HepG2 (cell line): ENCODE measurements at regions not wholly inside any gene's neighbourhood (a gene's known extent, or its start where the extent isn't known, plus 50 kb on each side); places are given as distances from the start of the nearest gene placed in this dataset.

ENCODE experiments used
- ATAC-seq: fragments of 200-7000 bp; cut with Tn5 transposase; 3 replicates; pipeline ENCODE4 v1.9.1; 2020; ENCODE audit warnings: mild to moderate bottlenecking, moderate library complexity
- BruUV-seq: library from RNA; stranded (reverse); fragments of 400-500 nt; replicated peaks from 2 replicates; lab custom pipeline; 2021; lab: Mats Ljungman, UMichigan
- CTCF ChIA-PET: fragments of 300-600 bp; formaldehyde crosslinking; extraction: SDS; loops from one replicate; lab custom pipeline; 2021; ENCODE audit warnings: low total read pairs, inconsistent platforms, low intra/inter-chr PET ratio; lab: Yijun Ruan, JAX
- POLR2A ChIA-PET: fragments of 350-600 bp; sonication (Branson Sonifier 250); formaldehyde crosslinking; loops from one replicate; lab custom pipeline; 2020; ENCODE audit warnings: antibody characterized with exemption, inconsistent platforms; lab: Yijun Ruan, JAX
- DNase-seq: peaks from one replicate; pipeline ENCODE4 v3.0.0-alpha.2; 2015; ENCODE audit warnings: low spot score
- FAIRE-seq: peaks from 3 replicates; lab custom pipeline; 2011; peaks lifted over from hg19 to GRCh38; lab: Jason Lieb, UNC
- H2AFZ ChIP-seq: one replicate; pipeline ENCODE4 v1.6.1; 2011; ENCODE audit warnings: low read length, inconsistent platforms
- H3K27ac ChIP-seq: fragments of 300-600 bp; 3 replicates; pipeline ENCODE4 v1.8.0; 2011; ENCODE audit warnings: mixed run types, mild to moderate bottlenecking, mixed read lengths, low read length, inconsistent platforms; ENCODE audit not compliant: insufficient read depth; ENCODE audit errors: extremely low read length
- H3K27me3 ChIP-seq, 2 experiments: fragments of 200-600 bp in 1 of 2; 2 replicates in 1 of 2; 3 replicates in 1 of 2; pipeline versions ENCODE4 v1.6.0 to v1.8.0; 2011; ENCODE audit warnings: low read length in 2 of 2, mild to moderate bottlenecking in 2 of 2, moderate library complexity in 2 of 2, inconsistent platforms in 1 of 2; ENCODE audit not compliant: insufficient read depth in 2 of 2, control insufficient read depth in 1 of 2
- H3K36me3 ChIP-seq, 2 experiments: fragments of 200-600 bp in 1 of 2; replicated peaks in 1 of 2; 2 replicates in 1 of 2; 3 replicates in 1 of 2; pipeline versions ENCODE4 v1.5.1 to v1.8.0; 2011; ENCODE audit warnings: low read length in 2 of 2, inconsistent platforms in 1 of 2; ENCODE audit not compliant: insufficient read depth in 2 of 2, control insufficient read depth in 1 of 2
- H3K4me1 ChIP-seq: 2 replicates; pipeline ENCODE4 v1.5.1; 2012; ENCODE audit warnings: low read length, inconsistent platforms; ENCODE audit not compliant: insufficient read depth
- H3K4me2 ChIP-seq: 2 replicates; pipeline ENCODE4 v1.6.0; 2011; ENCODE audit warnings: low read depth, low read length, inconsistent platforms
- H3K4me3 ChIP-seq, 3 experiments: fragments of 200-600 bp in 1 of 3; sonication (generic), shearing (Covaris generic) in 1 of 3; replicated peaks in 1 of 3; 2 replicates each; pipeline ENCODE4 v1.5.1; 2011 to 2016; ENCODE audit warnings: low read length in 3 of 3, inconsistent platforms in 2 of 3, low read depth in 2 of 3, mild to moderate bottlenecking in 2 of 3, control low read depth in 1 of 3, mixed read lengths in 1 of 3; ENCODE audit not compliant: insufficient read depth in 1 of 3
- H3K79me2 ChIP-seq: one replicate; pipeline ENCODE4 v1.6.1; 2011; ENCODE audit warnings: low read length, inconsistent platforms; ENCODE audit not compliant: insufficient read depth
- H3K9ac ChIP-seq: 2 replicates; pipeline ENCODE4 v1.6.0; 2011; ENCODE audit warnings: mild to moderate bottlenecking, low read depth, low read length, inconsistent platforms; ENCODE audit not compliant: insufficient read depth
- H3K9me3 ChIP-seq: 2 replicates; pipeline ENCODE4 v1.5.1; 2012; ENCODE audit warnings: mild to moderate bottlenecking, low read length
- H4K20me1 ChIP-seq: 2 replicates; pipeline ENCODE4 v1.6.0; 2011; ENCODE audit warnings: inconsistent platforms, mild to moderate bottlenecking, low read length, moderate library complexity; ENCODE audit not compliant: insufficient read depth
- CENPX ChIP-seq: sonication (generic); formaldehyde crosslinking; IDR thresholded peaks from 2 replicates; pipeline ENCODE4 v1.9.0; 2021; ENCODE audit warnings: mild to moderate bottlenecking, missing genetic modification reagents, moderate library complexity
- HNRNPH1 ChIP-seq: fragments of 200-400 bp; formaldehyde crosslinking; optimal IDR thresholded peaks from 2 replicates; pipeline ENCODE3; 2017; ENCODE audit warnings: mild to moderate bottlenecking, low read depth, low read length
- PHB2 ChIP-seq: fragments of 450-650 bp; IDR thresholded peaks from 2 replicates; pipeline ENCODE4 v1.6.1; 2018; ENCODE audit not compliant: partially characterized antibody
- SAFB2 ChIP-seq: sonication (generic); formaldehyde crosslinking; IDR thresholded peaks from 2 replicates; pipeline ENCODE4 v1.5.1; 2020; ENCODE audit warnings: missing genetic modification reagents, low read depth, mild to moderate bottlenecking, borderline replicate concordance
- ZMYM4 ChIP-seq: sonication (generic); formaldehyde crosslinking; IDR thresholded peaks from 2 replicates; pipeline ENCODE4 v1.8.1; 2023; ENCODE audit warnings: mild to moderate bottlenecking, missing genetic modification reagents
- ZNF138 ChIP-seq: sonication (generic); formaldehyde crosslinking; IDR thresholded peaks from 2 replicates; pipeline ENCODE4 v1.5.0; 2020; ENCODE audit warnings: mild to moderate bottlenecking, low read depth, missing genetic modification reagents
- ZNF207 ChIP-seq: fragments of 450-650 bp; IDR thresholded peaks from 2 replicates; pipeline ENCODE4 v1.6.1; 2016; ENCODE audit warnings: antibody characterized with exemption, borderline replicate concordance
- ZNF484 ChIP-seq: sonication (generic); formaldehyde crosslinking; IDR thresholded peaks from 2 replicates; pipeline ENCODE4 v1.5.1; 2020; ENCODE audit warnings: mild to moderate bottlenecking, low read depth, missing genetic modification reagents, borderline replicate concordance
- ZSCAN9 ChIP-seq: IDR thresholded peaks from 2 replicates; pipeline ENCODE4 v1.6.1; 2016; ENCODE audit warnings: borderline replicate concordance
- WGBS: methylation state at CpG from one replicate; pipeline ENCODE4 v1.1.6; 2017; ENCODE audit warnings: low lambda C conversion rate; 5-methylcytosine and 5-hydroxymethylcytosine counted together
- in situ Hi-C: cut with HindIII; loops from 2 replicates; pipeline ENCODE4 v1.10.0; 2017; ENCODE audit warnings: low pct_unique_long_range_greater_than_20kb; ENCODE audit not compliant: extremely low pct_ligation_motif_present
- intact Hi-C: fragments of 100-400 bp; cut with micrococcal nuclease; formaldehyde crosslinking; loops from one replicate; pipeline ENCODE4 v1.10.0; 2022; ENCODE audit not compliant: unreplicated experiment
- TF ChIP-seq, protein P1 (sequence below): sonication (generic); formaldehyde crosslinking; IDR thresholded peaks from 2 replicates; pipeline ENCODE4 v1.4.0; 2020; ENCODE audit warnings: missing genetic modification reagents, borderline replicate concordance
- TF ChIP-seq, protein P2 (sequence below): sonication (generic); formaldehyde crosslinking; IDR thresholded peaks from 2 replicates; pipeline ENCODE4 v1.4.0; 2020; ENCODE audit warnings: low read depth, mild to moderate bottlenecking, missing genetic modification reagents
- TF ChIP-seq, protein P3 (sequence below): sonication (generic); IDR thresholded peaks from 2 replicates; pipeline ENCODE4 v1.6.1; 2016; ENCODE audit warnings: low read depth, borderline replicate concordance

DNA sequence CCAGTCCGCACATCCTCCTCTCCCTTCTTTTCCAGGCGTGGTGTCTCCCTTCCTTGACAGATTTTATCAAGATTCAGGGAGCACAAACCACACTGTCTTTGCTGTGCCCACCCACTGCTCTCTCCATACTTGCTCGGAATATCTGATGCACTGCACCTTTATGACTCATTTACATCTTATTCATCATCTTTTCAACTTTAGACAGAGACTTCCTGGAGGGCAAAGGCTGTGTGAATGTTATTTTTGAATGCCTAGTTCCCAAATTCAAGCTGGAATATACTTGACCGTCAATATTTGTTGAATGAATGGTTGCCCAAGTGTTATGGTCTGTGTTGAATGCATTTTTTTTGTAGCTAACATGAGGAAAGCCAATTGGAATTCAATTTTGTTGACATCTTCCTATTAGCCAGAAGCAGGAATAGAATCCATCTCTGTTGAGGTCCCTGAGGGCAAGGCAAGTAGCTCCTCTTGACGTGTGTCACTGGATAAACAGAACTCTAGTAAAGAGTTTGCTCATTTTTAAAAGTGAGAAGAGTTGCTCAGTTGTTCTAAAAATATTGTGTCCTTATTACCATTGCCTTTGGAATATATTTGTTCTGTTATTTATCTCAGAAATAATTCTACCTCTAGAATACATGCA lies 95.0 kb downstream of the KLF6 start:
- in situ Hi-C loops (no loop called here), intact Hi-C loops (no loop called here)
- no TSS peak for BruUV-seq
- H3K27me3 ChIP-seq: peaks cover 2 to 14% of the 10 kb centered on the region in 2 experiments; a peak in 3 of 5 replicates
- H3K27ac ChIP-seq: no peak overlapping the region
- H3K9me3 ChIP-seq: no peaks in the 10 kb centered on the region
- ATAC-seq (no peak), FAIRE-seq (no peak), DNase-seq (no peak)
- no peak for TF ChIP-seq PHB2
- no peak overlapping the region for H3K4me3 ChIP-seq
- ChIA-PET POLR2A (no interaction called here), CTCF (no interaction called here)
- H2AFZ ChIP-seq: no peak overlapping the region
- H3K9ac ChIP-seq: no peak overlapping the region
- no peaks in the 10 kb centered on the region for H3K79me2 ChIP-seq
- no peaks in the 10 kb centered on the region for H3K36me3 ChIP-seq
- no peak overlapping the region for H3K4me2 ChIP-seq
- 14% methylated on average over 5 of the region's 5 CpGs for WGBS
- no peaks in the 10 kb centered on the region for H4K20me1 ChIP-seq
- no peaks in the 10 kb centered on the region for H3K4me1 ChIP-seq

DNA sequence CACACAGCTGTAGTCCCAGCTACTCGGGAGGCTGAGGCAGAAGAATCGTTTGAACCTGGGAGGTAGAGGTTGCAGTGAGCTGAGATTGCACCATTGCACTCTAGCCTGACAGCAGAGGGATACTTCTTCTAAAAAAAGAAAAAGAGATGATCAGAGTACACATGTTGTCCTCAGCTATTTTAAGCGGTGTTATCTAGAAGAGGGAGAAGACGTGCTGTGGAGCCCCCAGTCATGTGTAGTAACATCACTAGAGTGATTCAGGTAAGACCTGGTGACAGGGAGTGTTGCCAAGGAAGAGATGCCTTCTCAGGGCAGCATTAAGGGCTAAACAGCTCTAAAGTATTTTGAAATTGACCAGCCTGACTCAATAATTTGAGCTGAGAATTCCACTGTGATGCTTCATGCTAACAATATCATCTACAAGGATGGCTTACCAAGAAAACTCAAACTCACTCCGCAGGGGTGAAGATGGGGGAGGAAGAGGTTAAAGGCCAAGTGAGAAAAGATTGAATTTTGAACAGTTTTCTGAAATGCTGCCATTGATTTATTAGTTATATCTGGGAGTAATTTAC lies 97.4 kb downstream of the KLF6 start:
- in situ Hi-C loops: no loop called here
- DNase-seq (no peak), ATAC-seq (no peak), FAIRE-seq (no peak)
- WGBS: 14% methylated on average over 5 of the region's 5 CpGs
- no TSS peak for BruUV-seq
- no peak overlapping the region for H3K9ac ChIP-seq
- H2AFZ ChIP-seq: no peak overlapping the region
- peaks cover 2 to 21% of the 10 kb centered on the region in 2 experiments; a peak in 3 of 5 replicates for H3K27me3 ChIP-seq
- POLR2A ChIA-PET: no interaction called here
- H3K4me2 ChIP-seq: no peak overlapping the region
- no peaks in the 10 kb centered on the region for H4K20me1 ChIP-seq
- H3K4me3 ChIP-seq: no peak overlapping the region
- no peaks in the 10 kb centered on the region for H3K79me2 ChIP-seq
- H3K27ac ChIP-seq: no peak overlapping the region
- H3K9me3 ChIP-seq: no peaks in the 10 kb centered on the region
- TF ChIP-seq ZNF207: no peak
- TF ChIP-seq, protein P1, sequence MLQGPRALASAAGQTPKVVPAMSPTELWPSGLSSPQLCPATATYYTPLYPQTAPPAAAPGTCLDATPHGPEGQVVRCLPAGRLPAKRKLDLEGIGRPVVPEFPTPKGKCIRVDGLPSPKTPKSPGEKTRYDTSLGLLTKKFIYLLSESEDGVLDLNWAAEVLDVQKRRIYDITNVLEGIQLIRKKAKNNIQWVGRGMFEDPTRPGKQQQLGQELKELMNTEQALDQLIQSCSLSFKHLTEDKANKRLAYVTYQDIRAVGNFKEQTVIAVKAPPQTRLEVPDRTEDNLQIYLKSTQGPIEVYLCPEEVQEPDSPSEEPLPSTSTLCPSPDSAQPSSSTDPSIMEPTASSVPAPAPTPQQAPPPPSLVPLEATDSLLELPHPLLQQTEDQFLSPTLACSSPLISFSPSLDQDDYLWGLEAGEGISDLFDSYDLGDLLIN (CRISPR knock-in tag): no peak
- TF ChIP-seq, protein P2, sequence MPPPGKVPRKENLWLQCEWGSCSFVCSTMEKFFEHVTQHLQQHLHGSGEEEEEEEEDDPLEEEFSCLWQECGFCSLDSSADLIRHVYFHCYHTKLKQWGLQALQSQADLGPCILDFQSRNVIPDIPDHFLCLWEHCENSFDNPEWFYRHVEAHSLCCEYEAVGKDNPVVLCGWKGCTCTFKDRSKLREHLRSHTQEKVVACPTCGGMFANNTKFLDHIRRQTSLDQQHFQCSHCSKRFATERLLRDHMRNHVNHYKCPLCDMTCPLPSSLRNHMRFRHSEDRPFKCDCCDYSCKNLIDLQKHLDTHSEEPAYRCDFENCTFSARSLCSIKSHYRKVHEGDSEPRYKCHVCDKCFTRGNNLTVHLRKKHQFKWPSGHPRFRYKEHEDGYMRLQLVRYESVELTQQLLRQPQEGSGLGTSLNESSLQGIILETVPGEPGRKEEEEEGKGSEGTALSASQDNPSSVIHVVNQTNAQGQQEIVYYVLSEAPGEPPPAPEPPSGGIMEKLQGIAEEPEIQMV: no peak
- no peak for TF ChIP-seq ZMYM4 (CRISPR knock-in tag)
- TF ChIP-seq ZSCAN9: no peak
- no peak for TF ChIP-seq CENPX (CRISPR knock-in tag)
- TF ChIP-seq ZNF138 (CRISPR knock-in tag): no peak
- TF ChIP-seq ZNF484 (CRISPR knock-in tag): no peak
- no peak for TF ChIP-seq HNRNPH1
- TF ChIP-seq SAFB2 (CRISPR knock-in tag): no peak
- TF ChIP-seq, protein P3, sequence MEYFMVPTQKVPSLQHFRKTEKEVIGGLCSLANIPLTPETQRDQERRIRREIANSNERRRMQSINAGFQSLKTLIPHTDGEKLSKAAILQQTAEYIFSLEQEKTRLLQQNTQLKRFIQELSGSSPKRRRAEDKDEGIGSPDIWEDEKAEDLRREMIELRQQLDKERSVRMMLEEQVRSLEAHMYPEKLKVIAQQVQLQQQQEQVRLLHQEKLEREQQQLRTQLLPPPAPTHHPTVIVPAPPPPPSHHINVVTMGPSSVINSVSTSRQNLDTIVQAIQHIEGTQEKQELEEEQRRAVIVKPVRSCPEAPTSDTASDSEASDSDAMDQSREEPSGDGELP: no peak
- H3K4me1 ChIP-seq: no peaks in the 10 kb centered on the region
- intact Hi-C loops: no loop called here
- no peaks in the 10 kb centered on the region for H3K36me3 ChIP-seq
- CTCF ChIA-PET: no interaction called here
